Gastrocnemius medialis (tissue), 4 donors: ENCODE measurements at regions not wholly inside any gene's neighbourhood (a gene's known extent, or its start where the extent isn't known, plus 50 kb on each side); places are given as distances from the start of the nearest gene placed in this dataset.

Source experiments
- ATAC-seq, 2 donors: fragments of 150-250 bp; one replicate each; pipeline ENCODE4 v1.9.1; 2016
- DNase-seq, 2 donors: peaks; one replicate each; pipeline ENCODE4 v3.0.0-alpha.2; 2019
- H3K27ac ChIP-seq, 4 donors: fragments of 200-600 bp; sonication (generic); 1 replicate in 1 of 4; 2 replicates in 3 of 4; pipeline ENCODE4 v1.5.1; 2016 to 2018; ENCODE audit warnings: mild to moderate bottlenecking in 2 of 4, moderate library complexity in 1 of 4
- H3K27me3 ChIP-seq, 3 donors: fragments of 200-600 bp; sonication (generic) in 2 of 3; 1 replicate in 1 of 3; 2 replicates in 2 of 3; pipeline versions ENCODE4 v1.5.1 to v1.6.0; 2016 to 2019; ENCODE audit warnings: mild to moderate bottlenecking in 1 of 3, moderate library complexity in 1 of 3
- H3K36me3 ChIP-seq, 2 donors: fragments of 200-600 bp; sonication (generic) in 1 of 2; one replicate each; pipeline ENCODE4 v1.5.1; 2017 to 2018
- H3K4me1 ChIP-seq, 2 donors: fragments of 200-600 bp; sonication (generic) in 1 of 2; one replicate each; pipeline ENCODE4 v1.5.1; 2016 to 2017; ENCODE audit warnings: mild to moderate bottlenecking in 2 of 2
- H3K4me3 ChIP-seq, 4 donors: fragments of 200-600 bp; sonication (generic) in 3 of 4; 1 replicate in 1 of 4; 2 replicates in 3 of 4; pipeline ENCODE4 v1.5.1; 2016 to 2019; ENCODE audit warnings: mild to moderate bottlenecking in 2 of 4
- H3K9me3 ChIP-seq, 3 donors: fragments of 200-600 bp; sonication (generic) in 2 of 3; 1 replicate in 1 of 3; 2 replicates in 2 of 3; pipeline ENCODE4 v1.5.1; 2016 to 2019
- POLR2A ChIP-seq, 2 donors: fragments of 450-650 bp; IDR thresholded peaks; one replicate each; pipeline ENCODE4 v1.6.1; 2017; ENCODE audit warnings: antibody characterized with exemption in 2 of 2, mild to moderate bottlenecking in 2 of 2, moderate library complexity in 2 of 2
- in situ Hi-C, 4 donors: fragments of 200-750 bp; cut with MboI; loops; one replicate each; pipeline versions ENCODE4 v1.15.0 to v1.8.0; 2017; ENCODE audit warnings: low sequenced_read_pairs in 4 of 4
- intact Hi-C: fragments of 100-400 bp; cut with DNase I; formaldehyde crosslinking; loops from one replicate; pipeline ENCODE4 v1.15.1; 2023; ENCODE audit warnings: low total_unique reads
- TF ChIP-seq, protein P1 (sequence below), 5 experiments: fragments of 450-650 bp in 3 of 5; fragments of 200-600 bp in 2 of 5; sonication (generic) in 2 of 5; IDR thresholded peaks in 4 of 5; conservative IDR thresholded peaks in 1 of 5; 1 replicate in 4 of 5; 2 replicates in 1 of 5; pipeline ENCODE4 v1.5.1; 2016 to 2019; ENCODE audit warnings: antibody characterized with exemption in 5 of 5, mild to moderate bottlenecking in 3 of 5, moderate library complexity in 3 of 5

DNA sequence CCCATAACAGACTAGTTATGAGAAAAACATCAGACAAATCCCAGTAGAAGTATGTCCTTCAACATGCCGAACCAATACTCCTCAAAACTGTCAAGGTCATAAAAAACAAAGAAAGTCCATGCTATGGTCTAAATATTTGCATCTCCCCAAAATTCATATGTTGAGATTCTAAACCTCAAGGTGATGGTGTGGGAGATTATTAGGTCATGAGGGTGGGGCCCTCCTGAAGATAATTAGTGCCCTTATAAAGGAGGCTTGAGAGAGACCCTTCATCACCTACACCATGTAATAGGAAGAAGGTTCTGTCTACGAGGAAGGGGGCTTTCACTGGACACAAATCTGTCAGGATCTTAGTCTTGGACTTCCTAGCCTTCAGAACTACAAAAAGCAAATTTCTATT, 118.6 kb upstream of the GUCY1A2 start:
- DNase-seq = no peak
- no peak for ATAC-seq
- Histone ChIP-seq H3K27ac (no peak overlapping the region), H3K9me3 (peaks cover 0 to 3% (median 0%) of the 10 kb centered on the region in 3 donors), H3K4me1 (no peaks in the 10 kb centered on the region), H3K27me3 (no peaks in the 10 kb centered on the region), H3K36me3 (no peaks in the 10 kb centered on the region), H3K4me3 (no peak overlapping the region)
- intact Hi-C loops = no loop called here
- TF ChIP-seq, protein P1, sequence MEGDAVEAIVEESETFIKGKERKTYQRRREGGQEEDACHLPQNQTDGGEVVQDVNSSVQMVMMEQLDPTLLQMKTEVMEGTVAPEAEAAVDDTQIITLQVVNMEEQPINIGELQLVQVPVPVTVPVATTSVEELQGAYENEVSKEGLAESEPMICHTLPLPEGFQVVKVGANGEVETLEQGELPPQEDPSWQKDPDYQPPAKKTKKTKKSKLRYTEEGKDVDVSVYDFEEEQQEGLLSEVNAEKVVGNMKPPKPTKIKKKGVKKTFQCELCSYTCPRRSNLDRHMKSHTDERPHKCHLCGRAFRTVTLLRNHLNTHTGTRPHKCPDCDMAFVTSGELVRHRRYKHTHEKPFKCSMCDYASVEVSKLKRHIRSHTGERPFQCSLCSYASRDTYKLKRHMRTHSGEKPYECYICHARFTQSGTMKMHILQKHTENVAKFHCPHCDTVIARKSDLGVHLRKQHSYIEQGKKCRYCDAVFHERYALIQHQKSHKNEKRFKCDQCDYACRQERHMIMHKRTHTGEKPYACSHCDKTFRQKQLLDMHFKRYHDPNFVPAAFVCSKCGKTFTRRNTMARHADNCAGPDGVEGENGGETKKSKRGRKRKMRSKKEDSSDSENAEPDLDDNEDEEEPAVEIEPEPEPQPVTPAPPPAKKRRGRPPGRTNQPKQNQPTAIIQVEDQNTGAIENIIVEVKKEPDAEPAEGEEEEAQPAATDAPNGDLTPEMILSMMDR (IDR thresholded peaks at IDR 0.05 in 4 of 5, conservative IDR thresholded peaks at IDR 0.05 in 1 of 5) = no peak
- no peak for TF ChIP-seq POLR2A (IDR thresholded peaks at IDR 0.05)
- in situ Hi-C loops = no loop called here

DNA sequence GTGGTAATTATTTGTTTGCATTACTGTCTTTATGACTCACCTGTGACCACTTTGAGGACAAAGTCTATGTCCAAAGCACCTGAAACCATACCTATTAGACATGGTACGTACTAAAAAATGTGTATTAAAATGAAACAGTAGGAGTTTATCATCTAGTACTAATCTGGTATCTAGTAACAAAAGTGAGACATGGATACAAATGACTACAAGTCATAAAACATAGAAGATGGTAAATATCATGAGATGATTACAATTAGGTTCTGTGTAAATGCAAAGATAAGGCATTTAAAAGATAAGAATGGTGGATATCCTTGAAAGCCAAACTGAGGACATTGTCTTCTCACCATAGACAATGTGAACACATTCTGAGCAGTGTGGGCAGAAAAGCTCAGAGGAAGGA, 113.5 kb upstream of the GUCY1A2 start:
- Histone ChIP-seq H3K4me1 (no peaks in the 10 kb centered on the region), H3K27me3 (no peaks in the 10 kb centered on the region), H3K36me3 (no peaks in the 10 kb centered on the region), H3K9me3 (peaks cover 0 to 1% (median 0%) of the 10 kb centered on the region in 3 donors), H3K4me3 (no peak overlapping the region), H3K27ac (no peak overlapping the region)
- intact Hi-C loops = no loop called here
- no peak for DNase-seq
- no peak for ATAC-seq
- in situ Hi-C loops = no loop called here
- TF ChIP-seq, protein P1 (IDR thresholded peaks at IDR 0.05 in 4 of 5, conservative IDR thresholded peaks at IDR 0.05 in 1 of 5) = no peak
- no peak for TF ChIP-seq POLR2A (IDR thresholded peaks at IDR 0.05)

DNA sequence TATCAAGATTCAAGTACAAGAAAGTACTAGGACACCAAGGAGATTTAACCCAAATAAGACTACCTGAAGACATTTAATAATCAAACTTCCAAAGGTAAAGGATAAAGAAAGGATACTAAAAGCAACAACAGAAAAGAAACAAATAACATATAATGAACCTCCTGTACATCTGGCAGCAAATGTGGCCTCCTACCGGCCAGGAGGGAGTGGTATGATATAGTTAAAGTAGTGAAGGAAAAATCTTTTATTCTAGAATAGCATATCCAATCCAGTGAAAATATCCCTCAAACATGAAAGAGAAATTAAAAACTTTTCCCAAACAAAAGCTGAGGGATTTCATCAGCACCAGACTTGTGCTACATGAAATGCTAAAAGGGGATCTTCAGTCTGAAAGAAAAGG, 104.7 kb upstream of the GUCY1A2 start:
- ATAC-seq (no peak), DNase-seq (no peak)
- intact Hi-C loops = no loop called here
- no peaks in the 10 kb centered on the region for H3K36me3 ChIP-seq
- no peaks in the 10 kb centered on the region for H3K27me3 ChIP-seq
- H3K4me3 ChIP-seq = no peak overlapping the region
- in situ Hi-C loops = no loop called here
- no peaks in the 10 kb centered on the region for H3K9me3 ChIP-seq
- no peak for TF ChIP-seq POLR2A (IDR thresholded peaks at IDR 0.05)
- TF ChIP-seq, protein P1 (IDR thresholded peaks at IDR 0.05 in 4 of 5, conservative IDR thresholded peaks at IDR 0.05 in 1 of 5) = no peak
- no peaks in the 10 kb centered on the region for H3K4me1 ChIP-seq
- no peak overlapping the region for H3K27ac ChIP-seq

DNA sequence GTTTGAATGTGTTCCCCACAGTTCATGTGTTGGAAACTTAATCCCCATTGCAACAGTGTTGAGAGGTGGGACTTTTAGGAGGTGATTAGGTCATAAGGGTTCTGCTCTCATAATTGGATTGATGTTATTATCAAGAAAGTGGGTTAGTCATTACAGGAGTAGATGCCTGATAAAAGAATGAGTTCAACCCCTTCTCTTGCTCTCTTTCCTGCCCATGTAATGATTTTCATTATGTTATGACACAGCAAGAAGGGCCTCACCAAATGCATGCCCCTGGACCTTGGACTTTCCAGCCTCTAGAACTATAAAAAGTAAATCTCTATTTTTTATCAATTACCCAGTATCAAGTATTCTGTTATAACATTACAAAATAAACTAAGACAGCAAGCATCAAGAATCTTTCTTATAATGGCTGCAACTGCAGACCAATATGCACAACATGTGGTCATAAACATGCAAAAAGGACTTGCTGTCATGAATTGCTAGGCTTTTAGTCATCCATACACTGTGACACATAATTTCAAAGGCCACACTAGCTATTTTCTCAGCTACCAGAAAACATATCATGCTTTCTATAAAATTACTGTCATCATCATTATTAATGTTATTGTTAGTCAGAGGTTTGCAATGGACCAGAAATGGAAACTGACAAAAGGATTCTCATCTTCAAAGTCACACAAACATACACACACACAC, 99.9 kb upstream of the GUCY1A2 start:
- Histone ChIP-seq H3K36me3 (no peaks in the 10 kb centered on the region), H3K27ac (no peak overlapping the region), H3K9me3 (no peaks in the 10 kb centered on the region), H3K4me3 (no peak overlapping the region), H3K4me1 (no peaks in the 10 kb centered on the region), H3K27me3 (no peaks in the 10 kb centered on the region)
- in situ Hi-C loops (no loop called here), intact Hi-C loops (no loop called here)
- DNase-seq (no peak), ATAC-seq (no peak)
- TF ChIP-seq, protein P1 (IDR thresholded peaks at IDR 0.05 in 4 of 5, conservative IDR thresholded peaks at IDR 0.05 in 1 of 5) = no peak
- no peak for TF ChIP-seq POLR2A (IDR thresholded peaks at IDR 0.05)

DNA sequence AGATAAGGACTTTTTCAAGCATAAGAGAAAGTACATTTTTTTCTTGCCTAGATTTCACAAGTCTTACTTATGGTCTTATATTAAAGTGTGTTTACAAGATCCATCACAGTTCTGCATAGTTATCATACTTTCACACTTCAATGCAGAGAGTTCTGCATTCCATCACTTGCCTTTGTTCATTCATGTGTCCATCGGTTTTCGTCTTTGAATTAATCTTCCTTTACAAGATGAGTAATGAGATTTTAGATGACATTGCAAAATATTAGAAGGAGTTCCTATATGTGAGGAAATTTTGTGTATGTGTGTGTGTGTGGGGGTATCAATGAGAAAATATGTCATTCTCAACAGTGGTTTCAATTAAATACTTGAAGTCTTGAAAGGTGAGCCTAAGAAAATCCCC, 98.1 kb upstream of the GUCY1A2 start:
- TF ChIP-seq, protein P1 (IDR thresholded peaks at IDR 0.05 in 4 of 5, conservative IDR thresholded peaks at IDR 0.05 in 1 of 5) = no peak
- TF ChIP-seq POLR2A (IDR thresholded peaks at IDR 0.05) = no peak
- no peaks in the 10 kb centered on the region for H3K27me3 ChIP-seq
- in situ Hi-C loops (no loop called here), intact Hi-C loops (no loop called here)
- no peak overlapping the region for H3K4me3 ChIP-seq
- ATAC-seq (no peak), DNase-seq (no peak)
- no peak overlapping the region for H3K27ac ChIP-seq
- H3K9me3 ChIP-seq = no peaks in the 10 kb centered on the region
- no peaks in the 10 kb centered on the region for H3K4me1 ChIP-seq
- H3K36me3 ChIP-seq = no peaks in the 10 kb centered on the region
